MM.1S (cell line): ENCODE measurements at regions not wholly inside any gene's neighbourhood (a gene's known extent, or its start where the extent isn't known, plus 50 kb on each side); places are given as distances from the start of the nearest gene placed in this dataset.

Experiments
- DNase-seq: peaks from one replicate; pipeline ENCODE4 v3.0.0-alpha.2; 2015
- H2AFZ ChIP-seq: fragments of 300-600 bp; sonication (generic); 2 replicates; pipeline ENCODE4 v1.6.0; 2016; ENCODE audit warnings: antibody characterized with exemption, low read length
- H3F3A ChIP-seq: fragments of 300-600 bp; sonication (generic); 2 replicates; pipeline ENCODE4 v1.6.1; 2016; ENCODE audit warnings: mild to moderate bottlenecking, antibody characterized with exemption, low read length, moderate library complexity, mixed read lengths; ENCODE audit not compliant: insufficient read depth
- H3K27ac ChIP-seq: fragments of 300-600 bp; sonication (generic); 2 replicates; pipeline ENCODE4 v1.5.1; 2016; ENCODE audit warnings: mild to moderate bottlenecking, low read length
- H3K27me3 ChIP-seq: fragments of 300-600 bp; sonication (generic); replicated peaks from 2 replicates; pipeline ENCODE4 v1.6.0; 2016; ENCODE audit warnings: low read length; ENCODE audit not compliant: insufficient read depth
- H3K36me3 ChIP-seq: fragments of 300-600 bp; sonication (generic); replicated peaks from 2 replicates; pipeline ENCODE4 v1.6.1; 2016; ENCODE audit warnings: mild to moderate bottlenecking, low read length, mixed read lengths; ENCODE audit not compliant: insufficient read depth
- H3K4me1 ChIP-seq: fragments of 300-600 bp; sonication (generic); 2 replicates; pipeline ENCODE4 v1.6.1; 2016; ENCODE audit warnings: low read length, mixed read lengths
- H3K4me2 ChIP-seq: fragments of 300-600 bp; sonication (generic); 2 replicates; pipeline ENCODE4 v1.6.0; 2016; ENCODE audit warnings: low read depth, low read length
- H3K4me3 ChIP-seq: fragments of 300-600 bp; sonication (generic); 2 replicates; pipeline ENCODE4 v1.5.1; 2016; ENCODE audit warnings: low read length, mixed read lengths
- H3K79me2 ChIP-seq: fragments of 300-600 bp; sonication (generic); 2 replicates; pipeline ENCODE4 v1.6.1; 2016; ENCODE audit warnings: mixed run types, low read length, mixed read lengths
- H3K9ac ChIP-seq: fragments of 300-600 bp; sonication (generic); 2 replicates; pipeline ENCODE4 v1.6.1; 2016; ENCODE audit warnings: low read length, mixed read lengths
- H3K9me2 ChIP-seq: fragments of 300-600 bp; sonication (generic); replicated peaks from 2 replicates; pipeline ENCODE4 v1.6.1; 2016; ENCODE audit warnings: mild to moderate bottlenecking, low read length, mixed read lengths; ENCODE audit not compliant: insufficient read depth
- H3K9me3 ChIP-seq: fragments of 300-600 bp; sonication (generic); replicated peaks from 2 replicates; pipeline ENCODE4 v1.6.1; 2016; ENCODE audit warnings: mild to moderate bottlenecking, low read length, mixed read lengths; ENCODE audit not compliant: insufficient read depth
- H4K20me1 ChIP-seq: fragments of 300-600 bp; sonication (generic); 2 replicates; pipeline ENCODE4 v1.6.1; 2016; ENCODE audit warnings: mild to moderate bottlenecking, low read length, moderate library complexity, mixed read lengths; ENCODE audit not compliant: insufficient read depth
- CTCF ChIP-seq: fragments of 300-600 bp; sonication (generic); IDR thresholded peaks from 2 replicates; pipeline ENCODE4 v1.5.1; 2016; ENCODE audit warnings: antibody characterized with exemption, low read length, mixed read lengths
- EZH2 ChIP-seq: fragments of 300-600 bp; sonication (generic); optimal IDR thresholded peaks from 2 replicates; pipeline ENCODE3; 2017; ENCODE audit warnings: low read depth, mild to moderate bottlenecking, antibody characterized with exemption, low read length, mixed read lengths
- EZH2phosphoT487 ChIP-seq: fragments of 300-600 bp; sonication (generic); IDR thresholded peaks from 2 replicates; pipeline ENCODE4 v1.6.1; 2018; ENCODE audit warnings: antibody characterized with exemption, low read length

DNA sequence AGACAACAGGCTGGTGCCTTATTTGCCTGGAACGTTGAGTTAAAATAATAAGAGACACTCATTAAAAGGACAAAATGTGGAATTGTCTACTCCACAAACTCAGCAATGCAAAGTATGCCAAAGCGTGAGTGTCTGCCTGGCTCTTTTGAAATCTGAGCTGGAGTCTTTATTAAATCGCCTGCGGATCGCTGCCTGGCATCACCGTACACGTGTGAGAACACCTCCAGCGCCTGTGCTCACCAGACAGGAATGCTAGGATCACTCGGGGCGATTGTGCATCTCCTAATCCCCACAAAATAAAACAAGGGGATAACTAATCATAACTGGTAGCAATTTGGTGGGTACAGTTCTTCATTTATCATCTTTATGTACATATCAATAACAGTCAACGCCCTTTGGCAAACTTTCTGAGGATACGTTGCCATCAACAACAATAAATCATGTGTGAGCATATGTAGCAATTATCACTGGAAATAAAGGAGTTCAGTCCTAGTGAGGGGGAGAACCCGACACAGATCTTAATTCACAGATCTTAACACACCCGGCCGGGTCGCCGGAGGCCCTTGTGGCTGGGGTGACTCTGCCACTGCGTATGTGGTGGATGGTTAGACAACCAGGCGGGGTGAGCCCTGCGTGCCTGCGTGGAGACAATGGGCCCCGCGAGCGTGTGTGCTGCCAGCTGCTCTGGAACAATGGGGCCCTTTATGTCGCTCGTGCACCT, 284.9 kb upstream of the IRX1 start:
- Histone ChIP-seq H3K4me1 (no peaks in the 10 kb centered on the region), H3F3A (no peaks in the 10 kb centered on the region), H3K4me2 (no peak overlapping the region), H3K9me2 (no peaks in the 10 kb centered on the region), H3K4me3 (no peak overlapping the region), H3K36me3 (no peaks in the 10 kb centered on the region), H2AFZ (no peak overlapping the region), H3K27me3 (no peaks in the 10 kb centered on the region), H3K27ac (no peak overlapping the region), H3K79me2 (no peaks in the 10 kb centered on the region), H3K9ac (no peak overlapping the region), H4K20me1 (no peaks in the 10 kb centered on the region), H3K9me3 (no peaks in the 10 kb centered on the region)
- no peak for DNase-seq
- TF ChIP-seq EZH2, result no peak
- TF ChIP-seq EZH2phosphoT487, result no peak
- no peak for TF ChIP-seq CTCF

GRCh38 chr5:3309538-3309937, 286.1 kb upstream of the IRX1 start:
- Histone ChIP-seq H3K9me3 (no peaks in the 10 kb centered on the region), H3K36me3 (no peaks in the 10 kb centered on the region), H3K79me2 (no peaks in the 10 kb centered on the region), H3K9ac (no peak overlapping the region), H2AFZ (no peak overlapping the region), H4K20me1 (no peaks in the 10 kb centered on the region), H3K4me3 (no peak overlapping the region), H3K4me1 (no peaks in the 10 kb centered on the region), H3K4me2 (no peak overlapping the region), H3F3A (no peaks in the 10 kb centered on the region), H3K9me2 (no peaks in the 10 kb centered on the region), H3K27me3 (no peaks in the 10 kb centered on the region), H3K27ac (no peak overlapping the region)
- TF ChIP-seq EZH2phosphoT487 (no peak), CTCF (no peak), EZH2 (no peak)
- no peak for DNase-seq

- Histone ChIP-seq H3F3A (no peaks in the 10 kb centered on the region), H3K4me2 (no peak overlapping the region)
Measured at GRCh38 chr5:3307982-3308621, 287.5 kb upstream of the IRX1 start.

DNA sequence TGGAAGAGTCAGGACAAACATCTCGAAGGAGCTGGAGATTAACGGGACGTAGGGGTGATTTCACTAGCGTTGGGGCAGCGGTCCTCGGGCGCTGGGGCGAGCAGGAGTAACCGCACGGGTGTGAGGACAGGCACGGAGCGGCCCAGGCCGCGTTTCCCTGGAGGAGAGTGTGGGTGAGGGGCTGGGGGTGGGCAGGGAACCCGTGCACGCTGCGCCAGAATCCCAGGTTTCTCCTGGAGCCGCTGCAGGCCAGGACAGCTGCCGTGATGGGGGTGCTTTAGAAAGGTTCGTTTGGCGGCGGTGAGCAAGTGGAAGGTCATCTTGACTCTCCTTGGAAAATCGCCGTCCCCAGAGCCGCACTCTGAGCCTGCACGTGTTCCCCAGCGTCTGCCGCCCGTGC, 290.2 kb upstream of the IRX1 start:
- Histone ChIP-seq H3K9me3 (no peaks in the 10 kb centered on the region), H3K27me3 (no peaks in the 10 kb centered on the region), H3K4me1 (no peaks in the 10 kb centered on the region), H2AFZ (no peak overlapping the region), H3K27ac (no peak overlapping the region), H3F3A (no peaks in the 10 kb centered on the region), H3K79me2 (no peaks in the 10 kb centered on the region), H3K4me2 (no peak overlapping the region), H3K9ac (no peak overlapping the region), H3K9me2 (no peaks in the 10 kb centered on the region), H4K20me1 (no peaks in the 10 kb centered on the region), H3K4me3 (no peak overlapping the region), H3K36me3 (no peaks in the 10 kb centered on the region)
- no peak for DNase-seq
- TF ChIP-seq EZH2 (no peak), CTCF (no peak), EZH2phosphoT487 (no peak)

More at GRCh38 chr5:3307982-3308621, 287.5 kb upstream of the IRX1 start:
- no peaks in the 10 kb centered on the region for H3K79me2 ChIP-seq
- H3K27ac ChIP-seq, result no peak overlapping the region
- no peaks in the 10 kb centered on the region for H3K4me1 ChIP-seq
- H2AFZ ChIP-seq, result no peak overlapping the region
- DNase-seq, result no peak
- H3K27me3 ChIP-seq, result no peaks in the 10 kb centered on the region
- H3K9me3 ChIP-seq, result no peaks in the 10 kb centered on the region
- H3K9ac ChIP-seq, result no peak overlapping the region
- H3K4me3 ChIP-seq, result no peak overlapping the region
- no peaks in the 10 kb centered on the region for H3K36me3 ChIP-seq
- H4K20me1 ChIP-seq, result no peaks in the 10 kb centered on the region
- H3K9me2 ChIP-seq, result no peaks in the 10 kb centered on the region
- no peak for TF ChIP-seq EZH2phosphoT487
- no peak for TF ChIP-seq EZH2
